DOHH2 (cell line): ENCODE measurements at regions not wholly inside any gene's neighbourhood (a gene's known extent, or its start where the extent isn't known, plus 50 kb on each side); places are given as distances from the start of the nearest gene placed in this dataset.

Experiments used
- H3F3A ChIP-seq: fragments of 200-600 bp; sonication (generic), shearing (Covaris generic); 2 replicates; pipeline ENCODE4 v1.6.0; 2016; ENCODE audit warnings: antibody characterized with exemption, mild to moderate bottlenecking; ENCODE audit not compliant: control insufficient read depth, insufficient read depth
- H3K27ac ChIP-seq: fragments of 200-600 bp; sonication (generic); 2 replicates; pipeline ENCODE4 v1.5.1; 2014; ENCODE audit warnings: low read depth, mild to moderate bottlenecking, low read length, moderate library complexity
- H3K27me3 ChIP-seq: fragments of 200-600 bp; sonication (generic); 2 replicates; pipeline ENCODE4 v1.6.1; 2014; ENCODE audit warnings: mild to moderate bottlenecking, low read length, mixed read lengths; ENCODE audit not compliant: control insufficient read depth
- H3K36me3 ChIP-seq: fragments of 200-600 bp; sonication (generic); 2 replicates; pipeline ENCODE4 v1.6.1; 2014; ENCODE audit warnings: mild to moderate bottlenecking, low read length, moderate library complexity, mixed read lengths; ENCODE audit not compliant: control insufficient read depth
- H3K4me1 ChIP-seq: fragments of 200-600 bp; sonication (generic); 2 replicates; pipeline ENCODE4 v1.6.1; 2014; ENCODE audit warnings: mild to moderate bottlenecking, low read length, mixed read lengths; ENCODE audit not compliant: control insufficient read depth
- H3K4me2 ChIP-seq: fragments of 200-600 bp; sonication (generic); 2 replicates; pipeline ENCODE4 v1.6.0; 2014; ENCODE audit warnings: mild to moderate bottlenecking, low read length, moderate library complexity
- H3K4me3 ChIP-seq: fragments of 200-600 bp; sonication (generic); 2 replicates; pipeline ENCODE4 v1.5.1; 2014; ENCODE audit warnings: mild to moderate bottlenecking, low read length, mixed read lengths
- H3K79me2 ChIP-seq: fragments of 200-600 bp; sonication (generic); 2 replicates; pipeline ENCODE4 v1.6.1; 2014; ENCODE audit warnings: mild to moderate bottlenecking, low read length, mixed read lengths; ENCODE audit not compliant: control insufficient read depth
- H3K9me2 ChIP-seq: fragments of 200-600 bp; sonication (generic); replicated peaks from 2 replicates; pipeline ENCODE4 v1.6.1; 2014; ENCODE audit warnings: mild to moderate bottlenecking, low read length, mixed read lengths; ENCODE audit not compliant: control insufficient read depth
- H3K9me3 ChIP-seq: fragments of 200-600 bp; sonication (generic); 2 replicates; pipeline ENCODE4 v1.6.1; 2014; ENCODE audit warnings: antibody characterized with exemption, low read length, mixed read lengths; ENCODE audit not compliant: control insufficient read depth, insufficient read depth
- H4K20me1 ChIP-seq: fragments of 200-600 bp; sonication (generic); 2 replicates; pipeline ENCODE4 v1.6.0; 2014; ENCODE audit warnings: low read depth, mild to moderate bottlenecking, antibody characterized with exemption, low read length, moderate library complexity; ENCODE audit not compliant: control insufficient read depth, insufficient read depth
- EZH2phosphoT487 ChIP-seq: fragments of 200-600 bp; sonication (generic); IDR thresholded peaks from 2 replicates; pipeline ENCODE4 v1.6.1; 2017; ENCODE audit warnings: borderline replicate concordance, mild to moderate bottlenecking, antibody characterized with exemption, low read length, moderate library complexity, mixed read lengths
- TF ChIP-seq, protein P1 (sequence below): fragments of 200-600 bp; sonication (generic); IDR thresholded peaks from one replicate; pipeline ENCODE4 v1.5.1; 2014; ENCODE audit warnings: antibody characterized with exemption, mild to moderate bottlenecking, low read depth, low read length; ENCODE audit not compliant: poor library complexity, severe bottlenecking

DNA sequence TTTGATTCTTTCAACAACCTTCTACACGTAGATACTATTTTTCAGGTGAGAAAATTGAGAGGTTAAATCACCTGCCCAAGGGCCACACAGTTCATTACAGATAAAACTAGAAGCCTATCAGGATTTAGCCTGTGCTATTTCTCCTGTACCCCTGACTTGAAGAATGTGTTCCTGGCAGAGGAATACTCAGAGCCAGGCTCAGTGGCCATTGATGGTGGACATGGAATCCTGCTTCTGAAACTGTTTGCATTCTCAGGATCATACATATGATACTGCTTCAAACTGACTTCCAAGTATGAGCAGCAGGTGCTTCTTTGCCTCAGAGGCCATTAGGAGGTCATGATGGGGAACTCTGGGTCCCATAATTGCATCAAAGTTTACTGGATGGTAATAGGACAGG is 348.6 kb downstream of the ADRA2A start:
- Histone ChIP-seq H3K27me3 (no peaks in the 10 kb centered on the region), H3K79me2 (no peaks in the 10 kb centered on the region), H3K9me2 (no peaks in the 10 kb centered on the region), H3K4me3 (no peak overlapping the region), H3K4me1 (no peaks in the 10 kb centered on the region), H3F3A (no peaks in the 10 kb centered on the region), H3K4me2 (no peak overlapping the region), H3K36me3 (no peaks in the 10 kb centered on the region), H4K20me1 (no peaks in the 10 kb centered on the region), H3K27ac (no peak overlapping the region), H3K9me3 (no peaks in the 10 kb centered on the region)
- TF ChIP-seq, protein P1, sequence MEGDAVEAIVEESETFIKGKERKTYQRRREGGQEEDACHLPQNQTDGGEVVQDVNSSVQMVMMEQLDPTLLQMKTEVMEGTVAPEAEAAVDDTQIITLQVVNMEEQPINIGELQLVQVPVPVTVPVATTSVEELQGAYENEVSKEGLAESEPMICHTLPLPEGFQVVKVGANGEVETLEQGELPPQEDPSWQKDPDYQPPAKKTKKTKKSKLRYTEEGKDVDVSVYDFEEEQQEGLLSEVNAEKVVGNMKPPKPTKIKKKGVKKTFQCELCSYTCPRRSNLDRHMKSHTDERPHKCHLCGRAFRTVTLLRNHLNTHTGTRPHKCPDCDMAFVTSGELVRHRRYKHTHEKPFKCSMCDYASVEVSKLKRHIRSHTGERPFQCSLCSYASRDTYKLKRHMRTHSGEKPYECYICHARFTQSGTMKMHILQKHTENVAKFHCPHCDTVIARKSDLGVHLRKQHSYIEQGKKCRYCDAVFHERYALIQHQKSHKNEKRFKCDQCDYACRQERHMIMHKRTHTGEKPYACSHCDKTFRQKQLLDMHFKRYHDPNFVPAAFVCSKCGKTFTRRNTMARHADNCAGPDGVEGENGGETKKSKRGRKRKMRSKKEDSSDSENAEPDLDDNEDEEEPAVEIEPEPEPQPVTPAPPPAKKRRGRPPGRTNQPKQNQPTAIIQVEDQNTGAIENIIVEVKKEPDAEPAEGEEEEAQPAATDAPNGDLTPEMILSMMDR, result no peak
- no peak for TF ChIP-seq EZH2phosphoT487

DNA sequence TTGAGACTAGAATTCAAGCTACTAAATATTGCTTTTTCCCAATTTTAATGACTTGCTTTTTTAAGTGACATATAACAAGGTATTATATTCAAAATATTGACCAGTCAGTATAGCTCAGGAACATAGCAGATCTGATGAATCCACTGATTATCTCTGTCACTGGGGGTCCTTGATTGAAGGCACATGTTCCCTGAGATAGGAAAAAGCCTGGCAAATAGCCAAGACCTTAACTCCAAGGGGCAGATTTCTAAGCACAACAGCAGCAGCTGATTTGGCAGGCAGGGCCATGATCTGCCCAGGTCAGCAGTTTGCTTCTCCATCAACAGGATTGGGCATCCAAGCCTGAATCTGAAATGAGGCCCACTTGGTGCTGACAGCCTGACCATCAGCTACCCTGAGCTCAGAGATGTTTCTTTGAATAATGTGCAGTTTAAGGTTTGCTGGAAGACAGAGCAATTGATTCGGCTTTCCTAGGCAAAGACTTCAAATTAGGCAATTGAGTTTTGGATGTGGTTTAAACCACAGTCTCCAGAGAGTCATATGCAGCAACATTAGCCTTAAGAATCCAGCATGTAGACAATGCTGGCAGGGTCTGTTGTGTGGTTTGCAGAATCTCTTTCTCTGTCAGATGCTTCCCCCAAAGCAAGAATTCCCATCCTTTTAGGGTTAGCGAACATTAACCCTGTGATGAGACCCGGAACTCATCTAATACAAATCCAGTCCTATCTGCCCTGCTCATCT is 352.6 kb downstream of the ADRA2A start:
- no peaks in the 10 kb centered on the region for H3K9me2 ChIP-seq
- no peaks in the 10 kb centered on the region for H3K27me3 ChIP-seq
- H3K36me3 ChIP-seq, result no peaks in the 10 kb centered on the region
- no peaks in the 10 kb centered on the region for H4K20me1 ChIP-seq
- TF ChIP-seq EZH2phosphoT487, result no peak
- TF ChIP-seq, protein P1, result no peak
- H3K27ac ChIP-seq, result no peak overlapping the region
- no peaks in the 10 kb centered on the region for H3K79me2 ChIP-seq
- no peaks in the 10 kb centered on the region for H3F3A ChIP-seq
- no peak overlapping the region for H3K4me2 ChIP-seq
- H3K9me3 ChIP-seq, result no peaks in the 10 kb centered on the region
- H3K4me3 ChIP-seq, result no peak overlapping the region
- no peaks in the 10 kb centered on the region for H3K4me1 ChIP-seq

DNA sequence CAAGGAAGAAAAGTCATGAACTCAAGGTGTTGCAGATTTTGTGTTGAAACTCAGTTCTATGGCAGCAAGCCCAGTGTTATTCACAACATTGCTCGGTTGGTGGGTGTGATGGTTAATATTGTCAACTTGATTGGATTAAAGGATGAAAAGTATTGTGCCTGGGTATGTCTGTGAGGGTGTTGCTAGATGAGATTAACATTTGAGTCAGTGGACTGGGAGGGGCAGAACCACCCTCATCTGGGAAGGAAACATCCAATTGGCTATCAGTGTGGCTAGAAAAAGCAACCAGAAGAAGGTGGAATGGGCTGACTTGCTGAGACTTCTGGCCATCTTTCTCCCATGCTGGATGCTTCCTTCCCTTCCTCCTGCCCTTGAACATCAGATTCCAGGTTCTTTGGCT is 353.2 kb downstream of the ADRA2A start:
- no peak overlapping the region for H3K4me2 ChIP-seq
- no peaks in the 10 kb centered on the region for H3K27me3 ChIP-seq
- H3F3A ChIP-seq, result no peaks in the 10 kb centered on the region
- no peaks in the 10 kb centered on the region for H3K4me1 ChIP-seq
- H3K4me3 ChIP-seq, result no peak overlapping the region
- TF ChIP-seq, protein P1, result no peak
- no peak for TF ChIP-seq EZH2phosphoT487
- no peak overlapping the region for H3K27ac ChIP-seq
- H3K9me2 ChIP-seq, result no peaks in the 10 kb centered on the region
- H3K79me2 ChIP-seq, result no peaks in the 10 kb centered on the region
- H3K9me3 ChIP-seq, result no peaks in the 10 kb centered on the region
- H4K20me1 ChIP-seq, result no peaks in the 10 kb centered on the region
- no peaks in the 10 kb centered on the region for H3K36me3 ChIP-seq
